Activated CD4-positive, alpha-beta T cell treated with anti-CD3 and anti-CD28 coated beads for 24 hours (primary cell): ENCODE measurements at regions not wholly inside any gene's neighbourhood (a gene's known extent, or its start where the extent isn't known, plus 50 kb on each side); places are given as distances from the start of the nearest gene placed in this dataset.

Source experiments
- DNase-seq, 2 donors: peaks; one replicate each; pipeline ENCODE4 v3.0.0-alpha.2; 2020; ENCODE audit warnings: low read depth in 2 of 2

DNA sequence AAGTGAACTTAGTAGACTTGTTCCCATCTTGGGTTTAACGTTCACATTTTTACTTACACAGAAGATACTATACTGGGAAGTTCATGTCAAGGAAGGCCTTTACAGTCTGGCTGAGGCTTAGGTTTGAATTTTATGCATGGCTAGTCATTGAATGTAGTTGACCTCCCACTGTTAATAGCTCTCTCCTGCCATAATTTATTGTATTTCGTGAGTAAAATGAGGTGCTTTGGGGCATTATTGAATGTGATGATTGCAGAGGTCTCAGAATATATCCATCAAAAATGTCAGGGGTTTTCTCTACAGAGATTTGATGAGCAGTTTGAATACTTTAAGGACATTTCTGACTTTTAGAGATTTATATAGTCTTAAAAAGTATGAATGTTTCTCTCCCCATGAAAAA, 356.6 kb upstream of the GRM7 start:
- no peak for DNase-seq

DNA sequence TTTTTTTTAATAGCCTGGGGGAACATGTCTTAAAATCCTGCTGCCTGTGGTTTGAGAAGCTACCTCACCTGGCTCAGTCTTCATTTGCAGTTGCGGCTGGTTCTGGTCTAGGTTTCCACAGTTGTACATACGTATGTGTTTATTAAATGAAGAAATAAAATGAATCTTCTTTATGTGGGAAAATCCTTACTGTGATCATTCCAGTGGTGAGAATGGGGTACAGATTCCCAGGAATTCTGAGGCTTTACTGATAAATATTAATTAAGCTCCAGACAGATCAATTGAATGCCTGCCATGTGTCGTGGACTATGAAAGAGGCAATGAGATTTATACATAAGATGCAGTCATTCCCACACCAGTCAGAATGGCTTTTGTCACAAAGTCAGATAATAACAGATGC, 356.1 kb upstream of the GRM7 start:
- no peak for DNase-seq

DNA sequence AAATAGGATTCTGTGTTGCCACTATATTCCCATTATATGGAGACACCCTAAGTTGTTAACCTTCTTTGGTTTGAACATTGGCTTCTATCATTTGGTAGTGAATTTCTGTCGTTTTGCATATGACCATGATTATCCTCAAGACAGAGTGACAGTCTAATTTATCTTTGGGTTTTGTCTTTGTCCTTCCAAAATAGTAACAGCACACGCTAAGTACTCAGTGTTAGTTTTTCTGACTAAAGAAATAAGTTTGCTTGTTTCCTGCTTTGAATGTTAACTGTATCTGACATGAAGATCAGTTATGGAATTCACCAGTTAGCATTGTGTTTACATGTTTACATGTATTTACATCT, 352.5 kb upstream of the GRM7 start:
- no peak for DNase-seq

DNA sequence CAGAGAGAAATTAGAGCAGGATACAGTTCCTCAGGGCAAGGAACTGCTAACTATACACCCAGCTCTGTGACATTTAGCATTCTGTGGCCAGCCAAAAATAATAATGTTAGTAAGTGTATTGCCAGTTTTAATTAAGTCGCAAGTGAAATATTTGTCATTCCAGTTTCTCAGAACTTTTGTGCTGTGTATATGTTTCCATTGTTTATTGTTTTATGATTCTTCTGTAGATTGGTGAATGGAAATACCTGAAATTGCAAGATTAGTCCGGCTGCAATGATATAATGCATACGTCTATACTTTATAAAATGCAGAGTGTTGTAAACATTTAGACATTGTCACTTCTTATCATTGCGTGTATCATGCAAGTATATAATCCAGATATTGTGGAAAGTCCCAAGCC, 351.3 kb upstream of the GRM7 start:
- DNase-seq = no peak

DNA sequence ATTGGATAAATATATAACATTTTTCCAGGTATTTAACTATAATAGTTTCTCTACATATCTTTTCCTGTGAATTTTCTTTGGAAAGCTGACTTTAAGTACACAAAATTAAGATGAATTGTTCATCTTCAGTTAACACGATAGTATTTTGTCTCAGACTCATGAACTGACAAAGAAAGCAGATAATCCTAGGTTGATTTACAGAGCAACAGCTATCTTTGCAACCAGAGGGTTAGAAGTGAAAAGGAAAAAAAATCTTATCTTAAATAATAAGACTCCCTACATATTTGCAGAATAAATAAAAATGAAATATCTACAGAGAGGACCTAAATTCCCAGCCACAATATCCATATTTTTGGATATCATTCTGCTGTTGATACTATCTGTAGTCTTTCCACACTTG, 350.2 kb upstream of the GRM7 start:
- no peak for DNase-seq

DNA sequence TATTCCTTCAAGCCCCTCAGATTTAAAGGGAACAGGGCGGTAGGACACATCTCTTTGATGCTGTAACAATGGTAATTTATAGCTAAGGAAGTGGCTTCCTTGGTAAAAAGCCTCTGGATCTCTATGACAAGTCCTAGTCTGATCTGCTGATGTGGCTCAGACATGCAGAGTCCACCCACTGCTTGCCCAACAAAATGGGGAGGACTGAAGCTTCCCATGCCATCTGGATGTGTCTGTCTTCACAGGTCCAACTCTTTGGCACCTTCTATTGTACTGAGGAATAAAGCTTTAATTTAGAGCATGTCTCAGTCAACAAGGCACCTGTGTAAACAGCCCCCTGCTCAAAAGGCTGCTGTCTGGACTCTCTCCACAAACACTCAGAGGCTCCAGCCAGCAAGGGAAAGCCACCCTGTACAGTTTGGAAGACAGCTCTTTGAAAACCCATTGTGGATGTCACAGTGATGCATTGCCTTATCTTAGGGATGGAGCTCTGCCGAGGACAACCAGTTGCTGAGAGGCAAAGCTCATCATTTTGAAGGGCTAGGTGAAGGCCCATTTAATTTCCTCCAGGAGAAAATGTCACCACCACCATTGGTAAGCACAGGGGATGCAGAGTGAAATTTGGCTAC, 348.6 kb upstream of the GRM7 start:
- DNase-seq = no peak

DNA sequence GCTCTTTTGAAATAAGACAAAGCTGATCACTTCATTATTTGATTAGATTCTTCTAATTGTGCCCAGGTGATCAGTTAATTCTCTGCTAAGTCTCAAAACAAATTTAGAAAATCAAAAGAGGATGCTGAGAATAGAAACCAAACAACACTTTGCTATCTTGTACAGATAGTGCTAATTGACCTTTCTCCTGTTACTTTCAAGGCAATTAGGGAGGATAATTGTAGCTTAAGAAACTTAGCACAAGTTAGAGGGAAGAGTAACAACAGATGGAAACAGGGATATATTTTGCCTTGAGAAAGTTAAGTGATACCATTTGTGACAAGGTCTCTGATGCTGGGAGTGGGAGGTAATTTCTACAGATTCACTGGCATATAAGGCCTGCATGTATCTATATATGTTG, 344.8 kb upstream of the GRM7 start:
- DNase-seq = no peak

DNA sequence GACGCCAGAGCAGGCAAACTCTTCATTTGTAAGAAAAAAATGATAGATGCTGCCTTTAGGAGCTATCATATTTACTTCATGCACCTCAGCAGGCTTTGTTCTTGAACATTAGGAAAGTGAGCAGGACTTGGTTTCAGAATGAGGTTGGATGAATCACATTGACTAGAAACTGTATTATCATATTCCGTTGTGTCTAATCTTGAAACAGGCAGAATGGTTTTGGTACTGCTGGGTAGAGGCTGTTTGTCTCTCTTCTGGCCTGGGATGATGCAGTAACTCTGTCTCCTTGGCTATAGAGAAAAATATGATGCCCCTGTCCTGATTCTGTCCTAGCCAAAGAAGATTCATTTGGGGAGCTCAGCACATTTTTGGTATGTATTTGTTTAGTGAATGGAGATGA, 344.2 kb upstream of the GRM7 start:
- DNase-seq = no peak

DNA sequence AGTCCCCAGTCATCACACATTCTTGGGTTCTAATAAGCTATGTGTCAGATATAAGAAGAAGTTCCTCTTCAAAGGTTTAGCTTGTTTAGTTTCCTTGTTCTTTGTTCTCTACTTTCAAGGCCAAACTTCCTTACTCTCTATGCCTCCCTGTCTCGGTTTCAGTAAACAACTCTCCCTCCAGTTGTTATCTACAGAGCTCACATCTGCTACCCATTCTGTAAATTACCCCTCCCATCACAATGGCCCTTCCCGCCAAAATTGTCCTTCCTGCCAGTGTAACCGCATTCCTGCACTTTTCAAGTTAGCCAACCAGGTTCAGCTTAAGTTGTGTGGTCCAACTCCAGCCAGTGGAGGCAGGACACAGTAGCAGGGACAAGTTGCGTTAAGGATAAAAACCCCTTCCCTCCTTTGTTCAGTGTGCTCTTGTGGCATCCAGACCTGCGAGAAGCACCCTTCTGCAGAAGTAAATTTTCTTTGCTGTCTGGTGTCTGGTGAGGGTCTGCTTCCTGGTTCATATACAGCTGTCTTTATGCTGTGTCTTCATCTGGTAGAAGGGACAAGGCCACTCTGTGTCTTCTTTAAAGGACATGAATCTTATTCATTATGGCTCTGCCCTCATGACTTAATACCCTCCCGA, 342.1 kb upstream of the GRM7 start:
- no peak for DNase-seq

DNA sequence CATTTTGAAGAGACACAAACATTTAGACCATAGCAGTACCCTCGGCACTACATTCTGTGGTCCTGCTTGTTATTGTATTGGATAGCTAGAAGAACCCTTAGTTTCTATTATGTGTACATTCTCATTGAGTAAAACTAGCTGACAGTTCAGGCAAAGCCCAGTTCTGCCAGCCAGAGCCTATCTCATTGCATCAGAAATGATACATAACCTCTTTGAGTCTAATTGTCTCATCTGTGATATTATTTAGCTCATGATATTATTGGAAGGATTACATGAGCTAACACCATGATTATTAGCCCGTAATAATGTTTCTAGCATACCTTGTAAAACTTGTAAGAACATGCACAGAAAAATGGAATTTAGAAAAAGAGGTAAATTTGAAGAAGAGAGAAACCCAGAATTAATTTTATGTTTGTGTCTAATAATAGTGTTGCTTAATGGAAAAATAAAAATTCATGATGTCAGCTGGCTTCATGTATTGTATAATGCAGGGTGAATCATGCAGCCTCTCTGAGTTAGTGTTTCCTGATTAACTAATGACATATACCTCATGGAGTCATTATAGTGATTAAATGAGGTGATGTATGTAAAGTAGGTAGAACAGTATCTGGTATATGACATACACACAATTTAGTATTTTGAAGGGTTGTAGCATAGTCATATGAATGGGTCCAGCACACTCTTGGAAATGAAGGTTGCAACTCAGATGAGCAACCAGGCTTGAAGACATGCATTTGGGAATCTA, 339.4 kb upstream of the GRM7 start:
- no peak for DNase-seq

DNA sequence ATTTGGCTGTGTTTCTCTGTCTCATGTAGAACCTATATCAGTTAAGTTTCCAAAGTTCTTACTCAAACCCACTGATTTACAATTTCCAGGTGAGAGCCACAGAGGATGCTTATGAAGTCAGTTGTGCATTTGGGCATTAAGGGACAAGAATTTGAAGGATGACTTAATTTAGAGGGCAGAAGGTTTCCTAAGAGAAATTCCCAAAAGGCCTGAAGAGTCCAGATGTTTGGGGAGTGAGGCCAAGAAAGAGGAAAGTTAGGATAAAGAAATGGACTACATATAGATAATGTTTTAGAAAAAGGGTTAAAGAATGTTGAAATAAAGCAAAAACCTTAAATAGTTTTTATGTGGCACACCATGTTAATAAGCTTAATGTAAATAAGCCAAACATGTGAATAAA, 338.7 kb upstream of the GRM7 start:
- no peak for DNase-seq

DNA sequence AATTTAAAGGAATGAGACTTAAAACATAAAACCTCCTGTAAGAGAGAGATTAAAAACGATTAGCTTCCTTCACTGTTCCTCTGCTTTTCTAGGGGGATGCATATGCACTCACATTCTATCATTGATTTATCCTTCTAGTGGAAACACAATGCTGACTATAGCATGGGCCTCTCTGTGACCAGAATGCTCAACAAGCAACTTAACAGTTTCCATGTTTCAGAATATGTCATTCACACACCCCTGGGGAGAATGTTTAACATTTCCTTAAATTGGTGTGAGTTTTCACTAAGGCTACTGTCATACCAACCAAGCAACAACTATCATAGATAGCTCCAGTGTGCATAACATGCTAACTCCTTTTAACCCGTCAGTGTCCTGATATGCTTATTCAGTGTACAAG, 337.9 kb upstream of the GRM7 start:
- DNase-seq = no peak

DNA sequence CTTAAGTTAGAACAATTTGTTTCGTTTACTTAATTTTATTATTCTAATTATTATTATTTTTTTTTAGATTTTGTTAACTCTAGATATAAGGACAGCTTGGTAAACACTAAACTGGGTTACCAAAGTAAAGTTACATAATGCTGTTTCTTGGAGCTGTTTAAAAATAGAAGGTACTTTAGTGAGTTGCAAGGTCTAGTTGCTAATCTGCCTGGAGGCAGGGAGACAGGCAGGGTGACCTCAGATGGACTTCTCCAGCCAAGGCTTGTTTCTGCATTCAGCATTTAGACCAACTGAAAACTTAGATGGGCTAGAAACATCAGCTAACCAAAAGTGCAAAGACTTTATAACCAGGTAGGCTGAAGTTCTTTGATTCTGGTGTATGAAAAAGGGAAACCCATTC, 336.4 kb upstream of the GRM7 start:
- no peak for DNase-seq

DNA sequence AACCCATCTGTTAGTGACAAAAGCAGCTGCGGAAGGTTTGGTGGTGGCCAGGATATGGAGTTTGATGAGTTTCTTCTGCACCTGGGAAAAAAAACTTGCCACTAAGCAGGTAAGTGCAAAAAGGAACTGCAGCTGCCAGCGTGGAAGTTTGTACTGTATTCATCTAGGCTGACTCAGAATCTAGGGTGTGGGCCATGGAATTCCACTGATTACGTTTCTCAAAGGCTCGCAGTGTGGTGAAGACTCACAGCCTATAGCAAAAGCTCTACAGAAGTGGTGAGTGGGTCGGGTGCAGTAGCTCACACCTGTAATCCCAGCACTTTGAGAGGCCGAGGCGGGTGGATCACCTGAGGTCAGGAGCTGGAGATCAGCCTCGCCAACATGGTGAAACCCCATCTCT, 334.6 kb upstream of the GRM7 start:
- no peak for DNase-seq

DNA sequence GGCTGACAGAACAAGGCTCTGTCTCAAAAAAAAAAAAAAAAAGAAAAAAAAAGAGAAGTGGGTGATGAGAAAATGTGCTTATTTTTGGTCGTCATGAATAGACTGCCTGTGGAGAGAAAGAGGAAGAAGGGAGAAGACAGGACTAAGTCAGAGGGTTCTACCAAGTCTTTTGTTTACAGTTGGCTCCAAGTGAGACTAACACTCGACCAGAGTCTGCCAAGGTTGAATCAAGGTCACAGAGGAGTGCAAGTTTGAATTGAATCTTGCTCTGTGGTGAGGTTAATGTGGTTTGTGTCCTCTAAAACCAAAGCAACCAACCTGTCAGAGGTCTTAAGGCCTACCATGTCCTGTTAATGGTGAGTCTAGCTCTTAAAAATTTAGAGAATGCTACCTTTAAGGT, 334.1 kb upstream of the GRM7 start:
- no peak for DNase-seq

DNA sequence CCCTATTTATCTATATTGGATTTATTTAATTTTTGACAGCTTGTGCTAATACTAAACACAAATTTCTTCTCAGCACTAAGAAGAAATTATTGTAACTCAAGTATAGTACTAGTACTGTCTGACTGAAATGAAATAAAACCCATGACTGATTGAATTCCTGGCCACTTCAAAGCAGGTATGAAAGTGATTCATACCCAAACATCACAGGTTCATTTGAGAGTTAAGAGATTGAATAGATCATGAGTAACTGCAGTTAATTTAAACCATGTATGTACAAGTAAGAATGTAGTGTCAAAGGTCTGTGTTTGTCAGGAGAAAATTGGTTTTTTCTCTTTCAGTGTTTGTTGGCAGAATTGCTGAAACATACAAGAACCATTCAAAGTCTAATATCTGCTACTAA, 332.0 kb upstream of the GRM7 start:
- no peak for DNase-seq

DNA sequence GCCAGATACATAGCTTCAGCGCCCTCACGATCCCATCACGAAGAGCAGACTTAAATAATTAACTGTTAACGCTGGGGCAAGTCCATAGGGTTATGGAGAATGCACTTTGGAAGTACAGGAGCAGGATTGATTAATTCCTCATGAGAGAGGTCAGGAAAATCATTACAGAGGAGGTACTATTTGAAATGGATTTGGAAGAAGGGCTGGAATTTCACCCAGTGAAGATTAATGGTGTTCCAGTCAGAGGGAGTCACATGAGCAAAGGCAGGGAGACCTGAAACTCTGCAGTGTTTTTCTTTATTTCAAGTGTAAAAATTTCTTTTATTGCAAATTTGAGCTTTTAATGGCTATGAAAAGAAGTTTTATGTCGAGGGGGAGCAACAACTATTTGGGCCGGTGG, 329.8 kb upstream of the GRM7 start:
- no peak for DNase-seq

DNA sequence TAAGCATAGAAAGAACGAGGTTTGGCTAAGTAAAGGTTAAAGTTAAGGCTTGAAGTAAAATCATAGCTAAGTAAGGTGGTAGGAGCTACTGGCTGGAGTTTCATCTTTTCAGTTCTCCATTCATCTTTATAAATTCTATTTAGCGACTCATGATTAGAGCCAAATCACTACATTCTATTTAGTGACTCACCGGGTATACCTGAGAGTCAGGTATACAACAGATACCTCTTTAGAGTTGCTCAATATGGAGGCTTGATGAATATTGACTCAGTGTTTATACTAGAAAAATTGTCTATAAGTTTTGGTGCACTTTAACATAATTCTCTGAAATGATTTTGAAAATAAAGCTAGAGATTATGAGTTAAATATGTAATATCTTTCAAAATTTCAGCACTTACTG, 328.8 kb upstream of the GRM7 start:
- no peak for DNase-seq

DNA sequence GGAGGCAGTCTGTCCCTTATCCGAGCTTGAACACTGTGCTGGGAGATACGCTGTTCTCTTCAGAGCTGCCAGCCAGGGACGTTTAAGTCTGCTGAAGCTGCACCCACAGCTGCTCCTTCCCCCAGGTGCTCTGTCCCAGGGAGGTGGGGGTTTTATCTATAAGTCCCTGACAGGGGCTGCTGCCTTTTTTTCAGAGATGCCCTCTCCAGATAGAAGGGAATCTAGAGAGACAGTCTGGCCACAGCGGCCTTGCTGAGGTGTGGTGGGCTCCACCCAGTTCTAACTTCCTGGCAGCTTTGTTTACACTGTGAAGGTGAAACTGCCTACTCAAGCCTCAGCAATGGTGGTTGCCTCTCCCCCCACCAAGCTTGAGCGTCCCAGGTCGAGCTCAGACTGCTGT, 319.9 kb upstream of the GRM7 start:
- no peak for DNase-seq

DNA sequence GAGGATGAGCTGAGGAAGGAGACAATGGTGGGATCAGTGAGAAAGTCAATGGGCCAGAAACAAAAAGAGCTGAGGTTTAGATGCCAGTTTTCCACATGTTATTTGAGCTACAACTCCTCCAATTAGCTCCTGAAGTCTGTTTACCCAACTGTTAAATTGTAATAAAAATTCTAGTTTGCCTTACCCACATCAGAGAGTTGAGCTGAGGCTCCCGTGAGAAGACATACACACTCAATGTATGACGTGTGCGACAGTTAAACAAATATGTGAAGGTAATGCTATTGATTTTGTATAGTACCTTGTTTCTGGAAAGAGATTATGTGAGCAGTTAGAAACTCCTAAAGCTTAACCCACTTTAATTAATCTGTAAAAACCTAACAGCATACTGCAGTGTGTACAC, 318.1 kb upstream of the GRM7 start:
- DNase-seq = no peak

DNA sequence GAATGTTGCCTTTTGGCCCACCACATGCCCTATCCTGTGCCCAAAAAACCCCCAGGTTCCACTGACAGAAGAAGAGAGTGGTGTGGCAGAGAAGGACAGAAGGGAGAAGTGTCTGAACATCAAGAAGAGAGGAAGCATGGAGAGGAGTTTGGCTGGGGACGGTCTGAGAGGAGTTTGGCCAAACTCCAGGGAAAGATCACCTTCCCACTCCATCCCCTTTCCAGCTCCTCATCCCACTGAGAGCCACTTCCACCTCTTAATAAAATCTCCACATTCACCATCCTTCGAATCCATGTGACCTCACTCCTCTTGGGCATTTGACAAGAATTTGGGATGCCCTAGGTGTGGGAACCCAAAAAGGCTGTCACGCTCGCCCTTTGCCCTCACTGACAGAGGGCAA, 311.6 kb upstream of the GRM7 start:
- DNase-seq = no peak

DNA sequence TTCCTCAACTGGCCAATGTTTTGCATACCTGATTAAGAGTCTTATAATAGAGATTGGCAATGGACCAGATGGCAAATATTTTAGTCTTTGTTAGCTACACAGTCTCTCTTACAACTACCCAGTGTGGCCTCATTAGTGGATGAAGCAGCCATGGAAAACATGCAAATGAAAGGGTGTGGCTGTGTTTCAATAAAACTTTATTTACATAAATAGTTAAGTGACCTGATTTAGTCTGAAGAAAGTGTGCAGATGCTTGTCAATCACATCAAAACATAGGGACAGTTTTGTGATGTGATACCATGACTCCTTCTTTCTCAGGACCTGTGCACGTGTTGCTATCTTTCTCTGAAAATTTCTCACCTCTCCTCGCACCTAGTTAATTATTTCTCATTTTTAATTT, 309.8 kb upstream of the GRM7 start:
- DNase-seq = no peak

DNA sequence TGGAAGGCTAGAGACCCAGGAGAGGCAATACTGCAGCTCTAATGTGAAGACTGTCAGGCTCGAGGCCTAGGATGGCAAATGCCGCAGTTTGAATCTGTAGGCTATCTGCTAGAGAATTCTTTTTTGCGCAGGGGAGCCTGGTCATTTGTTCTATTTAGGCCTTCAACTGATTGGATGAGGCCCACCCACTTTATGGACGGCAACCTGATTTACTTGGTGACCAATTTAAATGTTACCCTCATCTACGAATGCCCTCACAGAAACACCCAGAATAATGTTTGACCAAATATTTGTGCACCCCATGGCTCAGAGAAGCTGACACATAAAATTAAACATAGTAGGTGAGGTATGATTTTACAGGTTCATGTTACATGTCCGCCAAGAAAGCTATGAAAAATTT, 300.7 kb upstream of the GRM7 start:
- no peak for DNase-seq

DNA sequence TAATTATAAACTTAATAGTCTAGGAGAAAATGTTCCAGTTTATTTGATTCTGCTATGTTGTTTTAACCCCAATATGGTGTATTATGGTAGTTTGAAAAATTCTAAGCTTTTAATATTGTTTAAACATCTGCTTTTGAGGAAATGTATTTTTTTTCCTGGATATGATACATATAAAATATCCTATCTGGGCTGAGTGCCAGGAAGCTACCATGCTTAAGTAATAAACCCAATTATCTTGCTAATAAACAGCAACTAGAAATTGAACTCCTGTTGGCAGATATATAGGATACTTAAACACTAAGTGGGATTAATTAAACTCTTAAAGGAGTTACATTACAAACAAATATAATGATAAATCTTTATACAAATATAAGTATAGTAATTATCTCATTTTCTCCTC, 293.7 kb upstream of the GRM7 start:
- no peak for DNase-seq
